ENCODE measurements at regions not wholly inside any gene's neighbourhood (a gene's known extent, or its start where the extent isn't known, plus 50 kb on each side); places are given as distances from the start of the nearest gene placed in this dataset.

DNA sequence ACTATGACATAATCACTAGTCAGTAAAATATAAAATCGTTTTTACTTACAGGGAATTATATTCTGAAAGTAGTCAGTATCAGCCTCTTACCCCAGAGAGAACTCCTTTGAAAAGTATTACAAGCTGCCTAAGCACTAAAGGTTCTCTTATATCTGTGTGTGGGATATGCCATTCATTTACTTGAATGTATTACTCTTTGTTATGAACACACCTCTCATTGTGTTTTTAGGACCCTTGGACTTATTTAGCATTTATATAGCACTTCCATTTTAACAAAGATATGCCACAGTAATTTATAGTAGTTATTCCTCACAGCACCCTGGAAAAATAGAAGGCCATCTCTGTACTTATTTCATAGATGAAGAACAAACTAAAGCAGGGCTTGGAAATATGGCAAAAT lies 1178.0 kb downstream of the OLFM4 start:
- TF ChIP-seq OSR1 (CRISPR knock-in tag; IDR thresholded peaks at IDR 0.05) (no peak), TCF4 (CRISPR knock-in tag; IDR thresholded peaks at IDR 0.05; ENCODE audit: borderline replicate concordance) (no peak), ZNF8 (CRISPR knock-in tag; IDR thresholded peaks at IDR 0.05) (no peak), BACH2 (CRISPR knock-in tag; IDR thresholded peaks at IDR 0.05; ENCODE audit: borderline replicate concordance) (no peak), ARNTL (CRISPR knock-in tag; IDR thresholded peaks at IDR 0.05; ENCODE audit: borderline replicate concordance, low read depth) (no peak), ZFP30 (CRISPR knock-in tag; IDR thresholded peaks at IDR 0.05) (no peak), ZFP3 (CRISPR knock-in tag; IDR thresholded peaks at IDR 0.05) (no peak), SNAI2 (CRISPR knock-in tag; IDR thresholded peaks at IDR 0.05) (no peak), RARB (CRISPR knock-in tag; IDR thresholded peaks at IDR 0.05) (no peak)
- TF ChIP-seq, protein P1, sequence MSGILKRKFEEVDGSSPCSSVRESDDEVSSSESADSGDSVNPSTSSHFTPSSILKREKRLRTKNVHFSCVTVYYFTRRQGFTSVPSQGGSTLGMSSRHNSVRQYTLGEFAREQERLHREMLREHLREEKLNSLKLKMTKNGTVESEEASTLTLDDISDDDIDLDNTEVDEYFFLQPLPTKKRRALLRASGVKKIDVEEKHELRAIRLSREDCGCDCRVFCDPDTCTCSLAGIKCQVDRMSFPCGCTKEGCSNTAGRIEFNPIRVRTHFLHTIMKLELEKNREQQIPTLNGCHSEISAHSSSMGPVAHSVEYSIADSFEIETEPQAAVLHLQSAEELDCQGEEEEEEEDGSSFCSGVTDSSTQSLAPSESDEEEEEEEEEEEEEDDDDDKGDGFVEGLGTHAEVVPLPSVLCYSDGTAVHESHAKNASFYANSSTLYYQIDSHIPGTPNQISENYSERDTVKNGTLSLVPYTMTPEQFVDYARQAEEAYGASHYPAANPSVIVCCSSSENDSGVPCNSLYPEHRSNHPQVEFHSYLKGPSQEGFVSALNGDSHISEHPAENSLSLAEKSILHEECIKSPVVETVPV (CRISPR knock-in tag; IDR thresholded peaks at IDR 0.05), result no peak
- ATAC-seq, result no peak

DNA sequence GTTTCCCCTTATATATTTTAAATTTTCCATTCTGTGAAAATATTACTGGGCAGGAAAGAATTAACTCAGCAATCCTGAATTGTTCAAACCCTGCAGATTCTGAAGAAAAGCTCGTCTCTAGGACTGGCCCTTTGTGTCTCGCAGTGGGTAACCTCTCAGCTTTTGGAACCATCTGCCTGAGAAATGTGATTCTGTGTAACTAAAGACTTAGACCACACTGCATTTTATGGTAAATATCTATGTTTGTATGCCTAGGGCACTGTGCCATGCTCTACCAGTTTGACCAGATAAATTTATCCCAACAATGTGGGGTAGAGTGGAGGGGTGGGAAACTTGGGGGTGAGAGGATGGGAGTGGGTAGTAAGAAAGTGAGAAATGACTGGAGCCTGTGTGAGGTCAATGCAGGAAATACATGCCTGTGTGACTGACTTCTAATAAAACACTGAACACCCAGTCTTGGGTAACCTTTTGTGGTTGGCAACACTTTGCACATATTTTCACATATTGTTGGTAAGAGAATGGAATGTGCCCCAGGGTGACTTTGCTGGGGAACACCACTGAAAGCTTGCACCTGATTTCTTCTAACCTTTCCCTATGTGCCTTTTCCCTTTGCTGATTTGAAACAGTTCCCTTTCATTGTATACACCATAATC lies 1181.9 kb downstream of the OLFM4 start:
- TF ChIP-seq CSDC2 (CRISPR knock-in tag; IDR thresholded peaks at IDR 0.05), result no peak
- TF ChIP-seq, protein P1 (CRISPR knock-in tag; IDR thresholded peaks at IDR 0.05), result no peak
- TF ChIP-seq ZFP3 (CRISPR knock-in tag; IDR thresholded peaks at IDR 0.05), result no peak
- TF ChIP-seq ARNTL (CRISPR knock-in tag; IDR thresholded peaks at IDR 0.05; ENCODE audit: borderline replicate concordance, low read depth), result no peak
- no peak for TF ChIP-seq ZNF8 (CRISPR knock-in tag; IDR thresholded peaks at IDR 0.05)
- TF ChIP-seq ESRRG (CRISPR knock-in tag; IDR thresholded peaks at IDR 0.05), result no peak
- no peak for TF ChIP-seq ZNF70 (CRISPR knock-in tag; IDR thresholded peaks at IDR 0.05)
- no peak for TF ChIP-seq TCF4 (CRISPR knock-in tag; IDR thresholded peaks at IDR 0.05; ENCODE audit: borderline replicate concordance)
- TF ChIP-seq ZFP30 (CRISPR knock-in tag; IDR thresholded peaks at IDR 0.05), result no peak
- no peak for ATAC-seq

DNA sequence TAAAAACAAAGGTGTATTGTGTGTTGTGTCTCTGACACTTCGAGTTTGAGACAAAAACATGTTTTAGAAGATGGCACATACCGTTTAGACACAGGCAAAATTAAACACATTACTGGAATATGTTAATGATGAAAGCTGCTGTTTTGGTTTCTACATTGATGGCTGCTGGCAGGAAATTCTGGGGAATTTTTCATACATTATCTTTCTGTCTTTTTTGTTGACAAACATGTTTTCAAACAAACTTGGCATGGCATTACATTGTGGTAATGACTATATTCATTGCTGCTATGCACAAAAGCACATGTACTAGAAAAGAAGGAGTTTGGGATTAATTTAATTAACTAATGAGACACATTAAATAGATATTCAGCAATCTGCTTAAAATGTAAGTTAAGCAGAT lies 1187.6 kb downstream of the OLFM4 start:
- TF ChIP-seq ZNF70 (CRISPR knock-in tag; IDR thresholded peaks at IDR 0.05), result no peak
- TF ChIP-seq, protein P1 (CRISPR knock-in tag; IDR thresholded peaks at IDR 0.05), result no peak
- no peak for TF ChIP-seq TCF4 (CRISPR knock-in tag; IDR thresholded peaks at IDR 0.05; ENCODE audit: borderline replicate concordance)
- no peak for ATAC-seq

DNA sequence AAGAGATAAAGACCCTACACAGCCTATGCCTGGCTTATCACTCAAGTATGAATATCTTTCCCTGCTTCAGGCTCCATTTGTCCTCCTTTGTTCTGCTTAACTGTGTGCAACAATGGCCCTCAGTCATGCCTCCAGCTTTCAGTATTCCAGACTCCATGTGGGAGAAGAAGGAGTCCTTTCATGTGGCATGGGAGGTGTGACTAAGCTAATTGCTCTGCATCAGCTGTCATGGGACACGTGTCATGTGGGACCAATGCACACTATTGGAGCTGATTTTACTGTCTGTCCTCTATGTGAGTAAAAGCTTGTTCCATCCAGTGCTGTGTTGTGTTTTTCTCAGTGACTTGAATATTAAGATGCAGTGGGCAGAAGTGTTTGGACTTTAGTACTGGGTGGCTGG lies 1198.3 kb downstream of the OLFM4 start:
- TF ChIP-seq OSR1 (CRISPR knock-in tag; IDR thresholded peaks at IDR 0.05) (no peak), ZFP3 (CRISPR knock-in tag; IDR thresholded peaks at IDR 0.05) (no peak), TCF4 (CRISPR knock-in tag; IDR thresholded peaks at IDR 0.05; ENCODE audit: borderline replicate concordance) (no peak), RARB (CRISPR knock-in tag; IDR thresholded peaks at IDR 0.05) (no peak), GLIS3 (CRISPR knock-in tag; IDR thresholded peaks at IDR 0.05) (no peak), ZNF565 (CRISPR knock-in tag; conservative IDR thresholded peaks at IDR 0.05; ENCODE audit: low read depth) (no peak), ISL1 (CRISPR knock-in tag; IDR thresholded peaks at IDR 0.05) (no peak), ZNF8 (CRISPR knock-in tag; IDR thresholded peaks at IDR 0.05) (no peak), SNAI2 (CRISPR knock-in tag; IDR thresholded peaks at IDR 0.05) (no peak), BACH2 (CRISPR knock-in tag; IDR thresholded peaks at IDR 0.05; ENCODE audit: borderline replicate concordance) (no peak), PPARA (CRISPR knock-in tag; IDR thresholded peaks at IDR 0.05; ENCODE audit: borderline replicate concordance) (no peak), ARNTL (CRISPR knock-in tag; IDR thresholded peaks at IDR 0.05; ENCODE audit: borderline replicate concordance, low read depth) (no peak), ESRRG (CRISPR knock-in tag; IDR thresholded peaks at IDR 0.05) (no peak), TOX (CRISPR knock-in tag; IDR thresholded peaks at IDR 0.05; ENCODE audit: borderline replicate concordance) (no peak)
- TF ChIP-seq, protein P2, sequence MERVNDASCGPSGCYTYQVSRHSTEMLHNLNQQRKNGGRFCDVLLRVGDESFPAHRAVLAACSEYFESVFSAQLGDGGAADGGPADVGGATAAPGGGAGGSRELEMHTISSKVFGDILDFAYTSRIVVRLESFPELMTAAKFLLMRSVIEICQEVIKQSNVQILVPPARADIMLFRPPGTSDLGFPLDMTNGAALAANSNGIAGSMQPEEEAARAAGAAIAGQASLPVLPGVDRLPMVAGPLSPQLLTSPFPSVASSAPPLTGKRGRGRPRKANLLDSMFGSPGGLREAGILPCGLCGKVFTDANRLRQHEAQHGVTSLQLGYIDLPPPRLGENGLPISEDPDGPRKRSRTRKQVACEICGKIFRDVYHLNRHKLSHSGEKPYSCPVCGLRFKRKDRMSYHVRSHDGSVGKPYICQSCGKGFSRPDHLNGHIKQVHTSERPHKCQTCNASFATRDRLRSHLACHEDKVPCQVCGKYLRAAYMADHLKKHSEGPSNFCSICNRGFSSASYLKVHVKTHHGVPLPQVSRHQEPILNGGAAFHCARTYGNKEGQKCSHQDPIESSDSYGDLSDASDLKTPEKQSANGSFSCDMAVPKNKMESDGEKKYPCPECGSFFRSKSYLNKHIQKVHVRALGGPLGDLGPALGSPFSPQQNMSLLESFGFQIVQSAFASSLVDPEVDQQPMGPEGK (CRISPR knock-in tag; IDR thresholded peaks at IDR 0.05; ENCODE audit: borderline replicate concordance), result no peak
- TF ChIP-seq, protein P3, sequence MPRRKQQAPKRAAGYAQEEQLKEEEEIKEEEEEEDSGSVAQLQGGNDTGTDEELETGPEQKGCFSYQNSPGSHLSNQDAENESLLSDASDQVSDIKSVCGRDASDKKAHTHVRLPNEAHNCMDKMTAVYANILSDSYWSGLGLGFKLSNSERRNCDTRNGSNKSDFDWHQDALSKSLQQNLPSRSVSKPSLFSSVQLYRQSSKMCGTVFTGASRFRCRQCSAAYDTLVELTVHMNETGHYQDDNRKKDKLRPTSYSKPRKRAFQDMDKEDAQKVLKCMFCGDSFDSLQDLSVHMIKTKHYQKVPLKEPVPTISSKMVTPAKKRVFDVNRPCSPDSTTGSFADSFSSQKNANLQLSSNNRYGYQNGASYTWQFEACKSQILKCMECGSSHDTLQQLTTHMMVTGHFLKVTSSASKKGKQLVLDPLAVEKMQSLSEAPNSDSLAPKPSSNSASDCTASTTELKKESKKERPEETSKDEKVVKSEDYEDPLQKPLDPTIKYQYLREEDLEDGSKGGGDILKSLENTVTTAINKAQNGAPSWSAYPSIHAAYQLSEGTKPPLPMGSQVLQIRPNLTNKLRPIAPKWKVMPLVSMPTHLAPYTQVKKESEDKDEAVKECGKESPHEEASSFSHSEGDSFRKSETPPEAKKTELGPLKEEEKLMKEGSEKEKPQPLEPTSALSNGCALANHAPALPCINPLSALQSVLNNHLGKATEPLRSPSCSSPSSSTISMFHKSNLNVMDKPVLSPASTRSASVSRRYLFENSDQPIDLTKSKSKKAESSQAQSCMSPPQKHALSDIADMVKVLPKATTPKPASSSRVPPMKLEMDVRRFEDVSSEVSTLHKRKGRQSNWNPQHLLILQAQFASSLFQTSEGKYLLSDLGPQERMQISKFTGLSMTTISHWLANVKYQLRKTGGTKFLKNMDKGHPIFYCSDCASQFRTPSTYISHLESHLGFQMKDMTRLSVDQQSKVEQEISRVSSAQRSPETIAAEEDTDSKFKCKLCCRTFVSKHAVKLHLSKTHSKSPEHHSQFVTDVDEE (CRISPR knock-in tag; IDR thresholded peaks at IDR 0.05), result no peak
- no peak for ATAC-seq
